Gastroesophageal sphincter (tissue), 3 donors: ENCODE measurements at regions not wholly inside any gene's neighbourhood (a gene's known extent, or its start where the extent isn't known, plus 50 kb on each side); places are given as distances from the start of the nearest gene placed in this dataset.

Source experiments
- CTCF ChIP-seq, 4 experiments: fragments of 200-600 bp in 2 of 4; fragments of 450-650 bp in 2 of 4; sonication (generic) in 1 of 4; IDR thresholded peaks; one replicate each; pipeline ENCODE4 v1.5.1; 2017 to 2019; ENCODE audit warnings: antibody characterized with exemption in 4 of 4, mild to moderate bottlenecking in 2 of 4, moderate library complexity in 2 of 4
- EP300 ChIP-seq: sonication (generic); formaldehyde crosslinking; IDR thresholded peaks from one replicate; pipeline ENCODE4 v1.6.1; 2017; ENCODE audit warnings: antibody characterized with exemption, mild to moderate bottlenecking
- POLR2A ChIP-seq, 2 donors: fragments of 450-650 bp; IDR thresholded peaks; one replicate each; pipeline ENCODE4 v1.6.1; 2017; ENCODE audit warnings: antibody characterized with exemption in 2 of 2, mild to moderate bottlenecking in 2 of 2, moderate library complexity in 1 of 2
- POLR2AphosphoS5 ChIP-seq: sonication (generic); formaldehyde crosslinking; IDR thresholded peaks from one replicate; pipeline ENCODE4 v1.6.1; 2017; ENCODE audit warnings: antibody characterized with exemption

GRCh38 chr12:131647667-131648066, 63.2 kb upstream of the SFSWAP start:
- TF ChIP-seq CTCF (IDR thresholded peaks at IDR 0.05): no peak
- TF ChIP-seq POLR2A (IDR thresholded peaks at IDR 0.05): no peak
- no peak for TF ChIP-seq EP300
- TF ChIP-seq POLR2AphosphoS5: no peak
